Panc1 (cell line): ENCODE measurements at regions not wholly inside any gene's neighbourhood (a gene's known extent, or its start where the extent isn't known, plus 50 kb on each side); places are given as distances from the start of the nearest gene placed in this dataset.

ENCODE experiments used
- ATAC-seq: fragments of 200-7000 bp; cut with Tn5 transposase; 2 replicates; pipeline ENCODE4 v1.9.1; 2020; ENCODE audit warnings: mild to moderate bottlenecking, moderate library complexity
- BruUV-seq: library from RNA; stranded (reverse); fragments of 400-500 nt; replicated peaks from 2 replicates; lab custom pipeline; 2021; lab: Mats Ljungman, UMichigan
- CTCF ChIA-PET: fragments of 300-600 bp; sonication (Branson Sonifier 250); formaldehyde crosslinking; loops from one replicate; lab custom pipeline; 2022; ENCODE audit warnings: antibody characterized with exemption; lab: Charles Lee
- POLR2A ChIA-PET: fragments of 300-600 bp; sonication (Branson Sonifier 250); formaldehyde crosslinking; loops from one replicate; lab custom pipeline; 2022; ENCODE audit warnings: antibody characterized with exemption; lab: Charles Lee
- DNase-seq: peaks from one replicate; pipeline ENCODE4 v3.0.0-alpha.2; 2010; ENCODE audit warnings: low read depth, low spot score
- H3K27ac ChIP-seq: 2 replicates; pipeline ENCODE4 v1.5.1; 2011; ENCODE audit warnings: mild to moderate bottlenecking, low read length, inconsistent platforms
- H3K27me3 ChIP-seq: fragments of 200-500 bp; sonication (Bioruptor generic); 2 replicates; pipeline ENCODE4 v1.6.0; 2014; ENCODE audit warnings: low read length, inconsistent platforms; ENCODE audit not compliant: control insufficient read depth, insufficient read depth
- H3K36me3 ChIP-seq: fragments of 200-500 bp; sonication (Bioruptor generic); 2 replicates; pipeline ENCODE4 v1.5.1; 2014; ENCODE audit warnings: inconsistent platforms, mild to moderate bottlenecking, low read length, moderate library complexity; ENCODE audit not compliant: control insufficient read depth, insufficient read depth
- H3K4me1 ChIP-seq: 2 replicates; pipeline ENCODE4 v1.5.1; 2011; ENCODE audit warnings: inconsistent platforms, mild to moderate bottlenecking, low read length, moderate library complexity; ENCODE audit not compliant: control insufficient read depth, insufficient read depth
- H3K4me3 ChIP-seq, 2 experiments: 2 replicates each; pipeline ENCODE4 v1.5.1; 2011 to 2012; ENCODE audit warnings: low read depth in 2 of 2, low read length in 2 of 2, mild to moderate bottlenecking in 2 of 2, inconsistent platforms in 1 of 2, moderate library complexity in 1 of 2
- H3K9me3 ChIP-seq: fragments of 200-500 bp; sonication (Bioruptor generic); 2 replicates; pipeline ENCODE4 v1.5.1; 2014; ENCODE audit warnings: low read depth, mild to moderate bottlenecking, inconsistent platforms, low read length, moderate library complexity; ENCODE audit not compliant: control insufficient read depth, insufficient read depth
- POLR2AphosphoS5 ChIP-seq: IDR thresholded peaks from 2 replicates; pipeline ENCODE4 v1.6.1; 2012; ENCODE audit warnings: mild to moderate bottlenecking, low read depth, low read length, moderate library complexity
- SIN3A ChIP-seq: IDR thresholded peaks from 2 replicates; pipeline ENCODE4 v1.6.1; 2012; ENCODE audit warnings: low read depth, mild to moderate bottlenecking, low read length, moderate library complexity, borderline replicate concordance; ENCODE audit not compliant: insufficient read depth
- TCF7L2 ChIP-seq: IDR thresholded peaks from 2 replicates; pipeline ENCODE4 v1.6.1; 2011; ENCODE audit warnings: mild to moderate bottlenecking, low read depth, low read length, inconsistent platforms
- in situ Hi-C: cut with HindIII; loops from 2 replicates; pipeline ENCODE4 v1.10.0; 2016; ENCODE audit warnings: low sequenced_read_pairs, low pct_unique_long_range_greater_than_20kb
- intact Hi-C: fragments of 100-400 bp; cut with micrococcal nuclease; formaldehyde crosslinking; loops from one replicate; pipeline ENCODE4 v1.10.0; 2022; ENCODE audit not compliant: unreplicated experiment
- TF ChIP-seq, protein P1 (sequence below), 2 experiments: IDR thresholded peaks; 2 replicates each; pipeline ENCODE4 v1.6.1; 2011 to 2012; ENCODE audit warnings: low read depth in 2 of 2, control low read depth in 1 of 2, low read length in 1 of 2, mild to moderate bottlenecking in 1 of 2, moderate library complexity in 1 of 2; ENCODE audit not compliant: insufficient read depth in 1 of 2
- TF ChIP-seq, protein P2 (sequence below): fragments of 450-650 bp; IDR thresholded peaks from 2 replicates; pipeline ENCODE4 v1.5.1; 2017; ENCODE audit warnings: mild to moderate bottlenecking

DNA sequence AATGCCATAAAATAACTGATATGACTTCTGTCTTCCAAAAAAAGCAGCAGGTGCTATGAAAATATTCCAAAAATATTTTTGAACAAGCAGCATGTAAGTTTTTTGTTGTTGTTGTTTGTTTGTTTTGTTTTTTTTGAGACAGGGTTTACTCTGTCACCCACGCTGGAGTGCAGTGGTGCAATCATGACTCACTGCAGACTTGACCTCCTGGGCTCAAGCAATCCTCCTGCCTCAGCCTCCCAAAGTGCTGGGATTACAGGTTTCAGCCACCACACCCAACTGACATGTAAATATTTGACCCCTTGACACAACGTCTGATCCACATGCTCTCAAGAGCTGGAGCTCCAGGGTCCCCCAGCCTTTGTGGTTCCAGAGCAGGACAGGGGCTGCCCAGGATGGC, 98.4 kb downstream of the LITAF start:
- BruUV-seq = no TSS peak
- ChIA-PET POLR2A (no interaction called here), CTCF (no interaction called here)
- no peak for ATAC-seq
- Histone ChIP-seq H3K4me3 (no peak overlapping the region), H3K9me3 (peaks cover 3% of the 10 kb centered on the region; the same call in 1 of the 2 replicates), H3K4me1 (no peaks in the 10 kb centered on the region), H3K36me3 (no peaks in the 10 kb centered on the region), H3K27ac (no peak overlapping the region), H3K27me3 (no peaks in the 10 kb centered on the region)
- intact Hi-C loops = no loop called here
- in situ Hi-C loops = no loop called here
- no peak for DNase-seq
- TF ChIP-seq TCF7L2 (no peak), SIN3A (no peak), POLR2AphosphoS5 (no peak)
- TF ChIP-seq, protein P1, sequence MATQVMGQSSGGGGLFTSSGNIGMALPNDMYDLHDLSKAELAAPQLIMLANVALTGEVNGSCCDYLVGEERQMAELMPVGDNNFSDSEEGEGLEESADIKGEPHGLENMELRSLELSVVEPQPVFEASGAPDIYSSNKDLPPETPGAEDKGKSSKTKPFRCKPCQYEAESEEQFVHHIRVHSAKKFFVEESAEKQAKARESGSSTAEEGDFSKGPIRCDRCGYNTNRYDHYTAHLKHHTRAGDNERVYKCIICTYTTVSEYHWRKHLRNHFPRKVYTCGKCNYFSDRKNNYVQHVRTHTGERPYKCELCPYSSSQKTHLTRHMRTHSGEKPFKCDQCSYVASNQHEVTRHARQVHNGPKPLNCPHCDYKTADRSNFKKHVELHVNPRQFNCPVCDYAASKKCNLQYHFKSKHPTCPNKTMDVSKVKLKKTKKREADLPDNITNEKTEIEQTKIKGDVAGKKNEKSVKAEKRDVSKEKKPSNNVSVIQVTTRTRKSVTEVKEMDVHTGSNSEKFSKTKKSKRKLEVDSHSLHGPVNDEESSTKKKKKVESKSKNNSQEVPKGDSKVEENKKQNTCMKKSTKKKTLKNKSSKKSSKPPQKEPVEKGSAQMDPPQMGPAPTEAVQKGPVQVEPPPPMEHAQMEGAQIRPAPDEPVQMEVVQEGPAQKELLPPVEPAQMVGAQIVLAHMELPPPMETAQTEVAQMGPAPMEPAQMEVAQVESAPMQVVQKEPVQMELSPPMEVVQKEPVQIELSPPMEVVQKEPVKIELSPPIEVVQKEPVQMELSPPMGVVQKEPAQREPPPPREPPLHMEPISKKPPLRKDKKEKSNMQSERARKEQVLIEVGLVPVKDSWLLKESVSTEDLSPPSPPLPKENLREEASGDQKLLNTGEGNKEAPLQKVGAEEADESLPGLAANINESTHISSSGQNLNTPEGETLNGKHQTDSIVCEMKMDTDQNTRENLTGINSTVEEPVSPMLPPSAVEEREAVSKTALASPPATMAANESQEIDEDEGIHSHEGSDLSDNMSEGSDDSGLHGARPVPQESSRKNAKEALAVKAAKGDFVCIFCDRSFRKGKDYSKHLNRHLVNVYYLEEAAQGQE (IDR thresholded peaks at IDR 0.05; ENCODE audit: insufficient read depth in 1 of 2, low read depth in 2 of 2, low read length in 1 of 2) = no peak
- TF ChIP-seq, protein P2, sequence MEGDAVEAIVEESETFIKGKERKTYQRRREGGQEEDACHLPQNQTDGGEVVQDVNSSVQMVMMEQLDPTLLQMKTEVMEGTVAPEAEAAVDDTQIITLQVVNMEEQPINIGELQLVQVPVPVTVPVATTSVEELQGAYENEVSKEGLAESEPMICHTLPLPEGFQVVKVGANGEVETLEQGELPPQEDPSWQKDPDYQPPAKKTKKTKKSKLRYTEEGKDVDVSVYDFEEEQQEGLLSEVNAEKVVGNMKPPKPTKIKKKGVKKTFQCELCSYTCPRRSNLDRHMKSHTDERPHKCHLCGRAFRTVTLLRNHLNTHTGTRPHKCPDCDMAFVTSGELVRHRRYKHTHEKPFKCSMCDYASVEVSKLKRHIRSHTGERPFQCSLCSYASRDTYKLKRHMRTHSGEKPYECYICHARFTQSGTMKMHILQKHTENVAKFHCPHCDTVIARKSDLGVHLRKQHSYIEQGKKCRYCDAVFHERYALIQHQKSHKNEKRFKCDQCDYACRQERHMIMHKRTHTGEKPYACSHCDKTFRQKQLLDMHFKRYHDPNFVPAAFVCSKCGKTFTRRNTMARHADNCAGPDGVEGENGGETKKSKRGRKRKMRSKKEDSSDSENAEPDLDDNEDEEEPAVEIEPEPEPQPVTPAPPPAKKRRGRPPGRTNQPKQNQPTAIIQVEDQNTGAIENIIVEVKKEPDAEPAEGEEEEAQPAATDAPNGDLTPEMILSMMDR = no peak

DNA sequence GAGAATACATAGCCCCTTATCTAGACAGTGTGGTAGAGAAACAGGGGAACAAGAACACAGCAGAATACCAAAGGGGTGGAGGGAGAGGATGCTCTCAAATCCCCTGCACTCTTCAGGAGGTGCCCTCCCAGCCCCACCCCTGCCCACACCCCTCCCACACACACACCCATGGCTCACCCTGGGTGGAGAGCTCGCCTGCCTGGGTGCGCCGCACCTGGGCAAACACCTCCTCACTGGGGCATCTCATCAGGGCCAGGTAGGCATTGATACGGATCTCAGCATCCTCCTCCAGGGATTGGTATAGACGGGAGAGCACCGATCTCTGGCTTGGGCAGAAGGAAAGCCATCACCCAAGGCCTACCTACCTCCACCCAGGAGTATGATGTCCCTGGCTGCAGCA, 95.2 kb downstream of the LITAF start:
- H3K9me3 ChIP-seq = peaks cover 3% of the 10 kb centered on the region; the same call in 1 of the 2 replicates
- TF ChIP-seq, protein P2 = no peak
- TF ChIP-seq POLR2AphosphoS5 = no peak
- TF ChIP-seq TCF7L2 = no peak
- TF ChIP-seq SIN3A = no peak
- TF ChIP-seq, protein P1 (IDR thresholded peaks at IDR 0.05; ENCODE audit: insufficient read depth in 1 of 2, low read depth in 2 of 2, low read length in 1 of 2) = no peak
- no TSS peak for BruUV-seq
- intact Hi-C loops (no loop called here), in situ Hi-C loops (no loop called here)
- DNase-seq = no peak
- peaks cover 15% of the 10 kb centered on the region for H3K4me1 ChIP-seq
- H3K27ac ChIP-seq = no peak overlapping the region
- H3K36me3 ChIP-seq = no peaks in the 10 kb centered on the region
- ChIA-PET POLR2A (no interaction called here), CTCF (no interaction called here)
- H3K27me3 ChIP-seq = no peaks in the 10 kb centered on the region
- ATAC-seq = no peak
- H3K4me3 ChIP-seq = no peak overlapping the region
